ENCODE measurements at regions not wholly inside any gene's neighbourhood (a gene's known extent, or its start where the extent isn't known, plus 50 kb on each side); places are given as distances from the start of the nearest gene placed in this dataset.

- Mint-ChIP-seq H3K27ac (no peak overlapping the region), H3K36me3 (ENCODE audit: low read depth) (no peaks in the 10 kb centered on the region), H3K27me3 (ENCODE audit: low read depth) (peaks cover 82% of the 10 kb centered on the region), H3K9me3 (no peaks in the 10 kb centered on the region), H3K4me3 (no peak overlapping the region), H3K4me1 (ENCODE audit: low read depth) (peaks cover 5% of the 10 kb centered on the region)
Measured at GRCh38 chr6:41467061-41467460, 79.1 kb upstream of the FOXP4 start.

GRCh38 chr6:41467627-41468404 is 78.4 kb upstream of the FOXP4 start:
- Mint-ChIP-seq H3K36me3 (ENCODE audit: low read depth) (no peaks in the 10 kb centered on the region), H3K27me3 (ENCODE audit: low read depth) (peaks cover 84% of the 10 kb centered on the region), H3K4me1 (ENCODE audit: low read depth) (peaks cover 5% of the 10 kb centered on the region), H3K27ac (no peak overlapping the region), H3K9me3 (no peaks in the 10 kb centered on the region), H3K4me3 (no peak overlapping the region)

GRCh38 chr6:41469156-41470028 is 76.8 kb upstream of the FOXP4 start:
- Mint-ChIP-seq H3K4me3 (peak overlapping the region; percentile 36), H3K4me1 (ENCODE audit: low read depth) (peaks cover 5% of the 10 kb centered on the region), H3K36me3 (ENCODE audit: low read depth) (no peaks in the 10 kb centered on the region), H3K9me3 (no peaks in the 10 kb centered on the region), H3K27ac (no peak overlapping the region), H3K27me3 (ENCODE audit: low read depth) (peaks cover 80% of the 10 kb centered on the region)

- H3K27ac Mint-ChIP-seq = no peak overlapping the region
Measured at GRCh38 chr6:41470029-41470330, 76.2 kb upstream of the FOXP4 start.

GRCh38 chr6:41470331-41471063 is 75.7 kb upstream of the FOXP4 start:
- Mint-ChIP-seq H3K36me3 (ENCODE audit: low read depth) (no peaks in the 10 kb centered on the region), H3K4me3 (no peak overlapping the region), H3K9me3 (no peaks in the 10 kb centered on the region), H3K4me1 (ENCODE audit: low read depth) (peaks cover 5% of the 10 kb centered on the region), H3K27ac (no peak overlapping the region), H3K27me3 (ENCODE audit: low read depth) (peaks cover 81% of the 10 kb centered on the region)

More at GRCh38 chr6:41470029-41470330, 76.2 kb upstream of the FOXP4 start:
- H3K27me3 Mint-ChIP-seq (ENCODE audit: low read depth) = peaks cover 81% of the 10 kb centered on the region
- peaks cover 5% of the 10 kb centered on the region for H3K4me1 Mint-ChIP-seq (ENCODE audit: low read depth)
- H3K4me3 Mint-ChIP-seq = peak overlapping the region; percentile 36
- no peaks in the 10 kb centered on the region for H3K9me3 Mint-ChIP-seq
- no peaks in the 10 kb centered on the region for H3K36me3 Mint-ChIP-seq (ENCODE audit: low read depth)

GRCh38 chr6:41471064-41471895 is 74.9 kb upstream of the FOXP4 start:
- H3K4me3 Mint-ChIP-seq = no peak overlapping the region
- H3K9me3 Mint-ChIP-seq = no peaks in the 10 kb centered on the region
- no peaks in the 10 kb centered on the region for H3K36me3 Mint-ChIP-seq (ENCODE audit: low read depth)
- H3K4me1 Mint-ChIP-seq (ENCODE audit: low read depth) = peaks cover 5% of the 10 kb centered on the region
- H3K27ac Mint-ChIP-seq = no peak overlapping the region
- peaks cover 80% of the 10 kb centered on the region for H3K27me3 Mint-ChIP-seq (ENCODE audit: low read depth)

GRCh38 chr6:41474213-41474933 is 71.8 kb upstream of the FOXP4 start:
- peaks cover 5% of the 10 kb centered on the region for H3K4me1 Mint-ChIP-seq (ENCODE audit: low read depth)
- H3K4me3 Mint-ChIP-seq = no peak overlapping the region
- peaks cover 74% of the 10 kb centered on the region for H3K27me3 Mint-ChIP-seq (ENCODE audit: low read depth)
- H3K9me3 Mint-ChIP-seq = no peaks in the 10 kb centered on the region
- no peak overlapping the region for H3K27ac Mint-ChIP-seq
- H3K36me3 Mint-ChIP-seq (ENCODE audit: low read depth) = no peaks in the 10 kb centered on the region

GRCh38 chr6:41475164-41475563 is 71.0 kb upstream of the FOXP4 start:
- no peaks in the 10 kb centered on the region for H3K36me3 Mint-ChIP-seq (ENCODE audit: low read depth)
- no peaks in the 10 kb centered on the region for H3K4me1 Mint-ChIP-seq (ENCODE audit: low read depth)
- H3K9me3 Mint-ChIP-seq = no peaks in the 10 kb centered on the region
- no peak overlapping the region for H3K27ac Mint-ChIP-seq
- H3K4me3 Mint-ChIP-seq = no peak overlapping the region
- peaks cover 67% of the 10 kb centered on the region for H3K27me3 Mint-ChIP-seq (ENCODE audit: low read depth)

GRCh38 chr6:41475737-41476357 is 70.3 kb upstream of the FOXP4 start:
- H3K36me3 Mint-ChIP-seq (ENCODE audit: low read depth) = no peaks in the 10 kb centered on the region
- H3K27me3 Mint-ChIP-seq (ENCODE audit: low read depth) = peaks cover 67% of the 10 kb centered on the region
- H3K4me1 Mint-ChIP-seq (ENCODE audit: low read depth) = no peaks in the 10 kb centered on the region
- no peak overlapping the region for H3K4me3 Mint-ChIP-seq
- H3K9me3 Mint-ChIP-seq = no peaks in the 10 kb centered on the region
- H3K27ac Mint-ChIP-seq = no peak overlapping the region

- Mint-ChIP-seq H3K36me3 (ENCODE audit: low read depth) (no peaks in the 10 kb centered on the region), H3K27me3 (ENCODE audit: low read depth) (peaks cover 67% of the 10 kb centered on the region), H3K4me1 (ENCODE audit: low read depth) (no peaks in the 10 kb centered on the region), H3K27ac (no peak overlapping the region), H3K4me3 (no peak overlapping the region), H3K9me3 (no peaks in the 10 kb centered on the region)
Measured at GRCh38 chr6:41476401-41476800, 69.8 kb upstream of the FOXP4 start.

- Mint-ChIP-seq H3K4me1 (ENCODE audit: low read depth) (no peaks in the 10 kb centered on the region), H3K36me3 (ENCODE audit: low read depth) (no peaks in the 10 kb centered on the region)
Measured at GRCh38 chr6:41477572-41477971, 68.6 kb upstream of the FOXP4 start.

GRCh38 chr6:41483943-41484342 is 62.2 kb upstream of the FOXP4 start:
- Mint-ChIP-seq H3K27ac (no peak overlapping the region), H3K36me3 (ENCODE audit: low read depth) (no peaks in the 10 kb centered on the region), H3K4me3 (no peak overlapping the region), H3K4me1 (ENCODE audit: low read depth) (no peaks in the 10 kb centered on the region), H3K9me3 (no peaks in the 10 kb centered on the region), H3K27me3 (ENCODE audit: low read depth) (peaks cover 45% of the 10 kb centered on the region)

More at GRCh38 chr6:41477572-41477971, 68.6 kb upstream of the FOXP4 start:
- Mint-ChIP-seq H3K4me3 (no peak overlapping the region), H3K9me3 (no peaks in the 10 kb centered on the region), H3K27ac (no peak overlapping the region), H3K27me3 (ENCODE audit: low read depth) (peaks cover 68% of the 10 kb centered on the region)

GRCh38 chr6:41487860-41488432 is 58.2 kb upstream of the FOXP4 start:
- H3K9me3 Mint-ChIP-seq = no peaks in the 10 kb centered on the region
- no peaks in the 10 kb centered on the region for H3K4me1 Mint-ChIP-seq (ENCODE audit: low read depth)
- H3K4me3 Mint-ChIP-seq = no peak overlapping the region
- H3K36me3 Mint-ChIP-seq (ENCODE audit: low read depth) = no peaks in the 10 kb centered on the region
- no peak overlapping the region for H3K27ac Mint-ChIP-seq
- peaks cover 46% of the 10 kb centered on the region for H3K27me3 Mint-ChIP-seq (ENCODE audit: low read depth)
